ENCODE measurements at regions not wholly inside any gene's neighbourhood (a gene's known extent, or its start where the extent isn't known, plus 50 kb on each side); places are given as distances from the start of the nearest gene placed in this dataset.

GRCh38 chr6:24987446-24988115 lies 51.8 kb upstream of the RIPOR2 start:
- DNase-seq: no peak

- DNase-seq: no peak
Measured at GRCh38 chr6:24988562-24988961, 52.8 kb upstream of the RIPOR2 start.

- no peak for DNase-seq
Measured at GRCh38 chr6:24990236-24990845, 54.6 kb upstream of the RIPOR2 start.

- DNase-seq: no peak
Measured at GRCh38 chr6:24990944-24991809, 55.4 kb upstream of the RIPOR2 start.

- DNase-seq: peak; percentile 74
Measured at GRCh38 chr6:24991810-24992467, 56.2 kb upstream of the RIPOR2 start.

- no peak for DNase-seq
Measured at GRCh38 chr6:24994812-24995211, 59.1 kb upstream of the RIPOR2 start.

GRCh38 chr6:24995270-24995669 lies 59.5 kb upstream of the RIPOR2 start:
- no peak for DNase-seq

- no peak for DNase-seq
Measured at GRCh38 chr6:24996269-24996836, 60.6 kb upstream of the RIPOR2 start.

- DNase-seq: no peak
Measured at GRCh38 chr6:24997231-24997630, 61.5 kb upstream of the RIPOR2 start.

GRCh38 chr6:24997905-24998304 lies 62.1 kb upstream of the RIPOR2 start:
- no peak for DNase-seq

- DNase-seq: no peak
Measured at GRCh38 chr6:25002326-25003091, 66.7 kb upstream of the RIPOR2 start.

GRCh38 chr6:25004357-25004756 lies 68.6 kb upstream of the RIPOR2 start:
- no peak for DNase-seq

GRCh38 chr6:25005010-25005409 lies 69.2 kb upstream of the RIPOR2 start:
- no peak for DNase-seq

GRCh38 chr6:25006075-25006474 lies 70.3 kb upstream of the RIPOR2 start:
- DNase-seq: no peak

GRCh38 chr6:25006565-25007001 lies 70.8 kb upstream of the RIPOR2 start:
- DNase-seq: no peak

- DNase-seq: peak; percentile 29
Measured at GRCh38 chr6:25007269-25007699, 71.5 kb upstream of the RIPOR2 start.

GRCh38 chr6:25008707-25009392 lies 73.1 kb upstream of the RIPOR2 start:
- no peak for DNase-seq

- no peak for DNase-seq
Measured at GRCh38 chr6:25009393-25009710, 73.6 kb upstream of the RIPOR2 start.

GRCh38 chr6:25010176-25010575 lies 74.4 kb upstream of the RIPOR2 start:
- no peak for DNase-seq

GRCh38 chr6:25010902-25011625 lies 75.3 kb upstream of the RIPOR2 start:
- DNase-seq: no peak

- no peak for DNase-seq
Measured at GRCh38 chr6:25012657-25013056, 76.9 kb upstream of the RIPOR2 start.

Data from activated naive CD4-positive, alpha-beta T cell treated with anti-CD3 and anti-CD28 coated beads, Interleukin-2, amount 50 U/mL, for 16 hours (primary cell).